ENCODE measurements at regions not wholly inside any gene's neighbourhood (a gene's known extent, or its start where the extent isn't known, plus 50 kb on each side); places are given as distances from the start of the nearest gene placed in this dataset.

DNA sequence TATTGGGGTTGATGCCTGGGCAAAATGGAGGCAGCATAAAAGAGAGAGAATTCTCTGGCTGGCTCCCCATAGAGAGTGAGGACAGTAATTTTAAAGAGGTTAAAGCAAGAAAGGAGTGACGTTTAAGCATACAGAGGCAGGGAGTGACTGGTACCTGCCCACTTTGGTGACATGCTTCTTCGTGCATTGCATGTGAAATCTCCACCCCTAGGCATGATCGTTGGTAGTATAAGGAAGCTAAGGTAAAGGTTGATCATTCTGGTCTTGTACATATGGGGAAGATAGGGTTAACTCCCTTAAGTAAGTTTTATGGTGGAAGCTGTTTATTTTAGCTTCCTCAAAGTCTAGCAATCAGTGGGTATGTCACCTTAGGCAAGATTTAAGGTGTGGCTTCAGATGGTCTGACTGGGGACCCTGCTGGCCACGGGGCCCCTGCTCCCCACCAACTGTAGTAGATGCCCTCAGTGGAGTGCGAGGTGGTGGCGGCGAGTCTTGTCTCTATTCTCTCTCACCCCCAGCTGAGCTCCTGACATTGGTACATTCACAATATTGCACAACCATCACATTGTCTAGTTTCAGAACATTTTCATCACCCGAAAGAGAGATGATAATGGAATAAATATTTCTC is 797.5 kb upstream of the SPRY2 start:
- H3K4me3 ChIP-seq (ENCODE audit: low read length): no peak overlapping the region
- no peak for DNase-seq (ENCODE audit: low read depth)
- no peak for TF ChIP-seq CTCF (conservative IDR thresholded peaks at IDR 0.05; ENCODE audit: low read length)

GRCh38 chr13:81133066-81133465 is 792.1 kb upstream of the SPRY2 start:
- DNase-seq (ENCODE audit: low read depth): no peak
- no peak overlapping the region for H3K4me3 ChIP-seq (ENCODE audit: low read length)
- no peak for TF ChIP-seq CTCF (conservative IDR thresholded peaks at IDR 0.05; ENCODE audit: low read length)

- no peak for DNase-seq (ENCODE audit: low read depth)
- no peak overlapping the region for H3K4me3 ChIP-seq (ENCODE audit: low read length)
- TF ChIP-seq CTCF (conservative IDR thresholded peaks at IDR 0.05; ENCODE audit: low read length): no peak
These were observed 776.5 kb upstream of the SPRY2 start for GRCh38 chr13:81117416-81117815.

GRCh38 chr13:81116461-81117282 is 775.7 kb upstream of the SPRY2 start:
- H3K4me3 ChIP-seq (ENCODE audit: low read length): no peak overlapping the region
- no peak for TF ChIP-seq CTCF (conservative IDR thresholded peaks at IDR 0.05; ENCODE audit: low read length)
- no peak for DNase-seq (ENCODE audit: low read depth)

DNA sequence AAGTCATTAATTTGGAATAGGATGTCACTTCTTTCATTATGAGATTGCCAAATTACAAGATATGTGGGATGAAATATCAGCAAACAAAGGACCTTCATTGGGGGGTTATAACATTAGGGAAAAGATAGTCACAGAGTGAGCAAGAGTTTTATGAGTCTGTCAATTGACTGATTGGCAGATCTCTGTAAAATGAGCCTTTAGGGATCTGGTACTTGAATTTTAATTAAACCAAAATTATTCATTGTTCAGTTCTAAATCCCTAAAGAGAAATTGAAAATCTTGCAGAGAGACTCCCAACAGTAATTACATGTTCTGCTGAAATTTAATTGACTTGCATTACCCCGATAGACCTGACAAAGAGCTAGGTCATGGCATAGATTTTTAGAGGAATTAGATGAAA is 768.1 kb upstream of the SPRY2 start:
- H3K4me3 ChIP-seq (ENCODE audit: low read length): no peak overlapping the region
- no peak for TF ChIP-seq CTCF (conservative IDR thresholded peaks at IDR 0.05; ENCODE audit: low read length)
- DNase-seq (ENCODE audit: low read depth): no peak

DNA sequence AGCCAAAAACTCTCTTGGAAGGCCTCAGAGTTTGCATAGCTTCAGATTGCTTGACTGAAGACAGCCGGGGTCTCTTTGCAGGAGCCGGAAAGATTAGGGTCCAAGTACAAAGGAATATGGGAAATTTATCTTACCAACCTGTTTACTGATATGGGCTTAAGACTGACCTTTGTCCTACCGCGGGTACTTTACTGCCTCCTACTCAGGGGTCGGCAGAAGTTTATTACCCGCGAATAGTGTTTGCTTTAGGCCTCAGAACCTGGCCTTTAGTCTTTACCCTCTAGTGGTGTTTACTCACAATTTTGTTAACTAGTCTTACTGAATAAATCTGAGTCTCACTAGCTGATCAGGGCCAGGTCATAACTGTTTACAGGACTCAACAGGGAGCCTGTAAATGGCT is 765.4 kb upstream of the SPRY2 start:
- no peak for DNase-seq (ENCODE audit: low read depth)
- no peak for TF ChIP-seq CTCF (conservative IDR thresholded peaks at IDR 0.05; ENCODE audit: low read length)
- no peak overlapping the region for H3K4me3 ChIP-seq (ENCODE audit: low read length)

Measured in AG10803 (cell line).